ENCODE measurements at regions not wholly inside any gene's neighbourhood (a gene's known extent, or its start where the extent isn't known, plus 50 kb on each side); places are given as distances from the start of the nearest gene placed in this dataset.

DNA sequence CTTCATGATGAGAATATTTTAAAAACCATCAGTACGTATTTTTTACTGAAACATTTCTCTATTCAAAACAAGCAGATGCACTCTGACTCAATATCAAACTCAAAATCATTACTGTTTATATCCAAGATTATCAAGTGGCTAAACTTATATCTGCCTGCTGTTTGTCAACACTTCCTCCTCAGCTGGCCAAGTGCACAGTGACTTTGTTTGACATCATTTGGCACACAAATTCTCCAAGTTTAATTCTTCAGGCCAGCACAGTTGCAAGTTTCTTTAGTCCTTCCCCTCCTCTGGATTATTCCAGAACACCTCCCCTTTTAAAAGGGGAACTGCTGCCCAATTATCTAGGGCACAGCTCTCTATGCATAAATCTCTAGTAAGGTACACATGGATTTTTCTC is 346.6 kb downstream of the FSIP2 start:
- TF ChIP-seq, protein P1, sequence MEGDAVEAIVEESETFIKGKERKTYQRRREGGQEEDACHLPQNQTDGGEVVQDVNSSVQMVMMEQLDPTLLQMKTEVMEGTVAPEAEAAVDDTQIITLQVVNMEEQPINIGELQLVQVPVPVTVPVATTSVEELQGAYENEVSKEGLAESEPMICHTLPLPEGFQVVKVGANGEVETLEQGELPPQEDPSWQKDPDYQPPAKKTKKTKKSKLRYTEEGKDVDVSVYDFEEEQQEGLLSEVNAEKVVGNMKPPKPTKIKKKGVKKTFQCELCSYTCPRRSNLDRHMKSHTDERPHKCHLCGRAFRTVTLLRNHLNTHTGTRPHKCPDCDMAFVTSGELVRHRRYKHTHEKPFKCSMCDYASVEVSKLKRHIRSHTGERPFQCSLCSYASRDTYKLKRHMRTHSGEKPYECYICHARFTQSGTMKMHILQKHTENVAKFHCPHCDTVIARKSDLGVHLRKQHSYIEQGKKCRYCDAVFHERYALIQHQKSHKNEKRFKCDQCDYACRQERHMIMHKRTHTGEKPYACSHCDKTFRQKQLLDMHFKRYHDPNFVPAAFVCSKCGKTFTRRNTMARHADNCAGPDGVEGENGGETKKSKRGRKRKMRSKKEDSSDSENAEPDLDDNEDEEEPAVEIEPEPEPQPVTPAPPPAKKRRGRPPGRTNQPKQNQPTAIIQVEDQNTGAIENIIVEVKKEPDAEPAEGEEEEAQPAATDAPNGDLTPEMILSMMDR (IDR thresholded peaks at IDR 0.05) = no peak
- TF ChIP-seq EP300 (IDR thresholded peaks at IDR 0.05) (no peak), POLR2A (IDR thresholded peaks at IDR 0.05) (no peak)
